ENCODE measurements at regions not wholly inside any gene's neighbourhood (a gene's known extent, or its start where the extent isn't known, plus 50 kb on each side); places are given as distances from the start of the nearest gene placed in this dataset.
A peak's percentile ranks its signal among the peaks of the same experiment; 100 is the strongest.

DNA sequence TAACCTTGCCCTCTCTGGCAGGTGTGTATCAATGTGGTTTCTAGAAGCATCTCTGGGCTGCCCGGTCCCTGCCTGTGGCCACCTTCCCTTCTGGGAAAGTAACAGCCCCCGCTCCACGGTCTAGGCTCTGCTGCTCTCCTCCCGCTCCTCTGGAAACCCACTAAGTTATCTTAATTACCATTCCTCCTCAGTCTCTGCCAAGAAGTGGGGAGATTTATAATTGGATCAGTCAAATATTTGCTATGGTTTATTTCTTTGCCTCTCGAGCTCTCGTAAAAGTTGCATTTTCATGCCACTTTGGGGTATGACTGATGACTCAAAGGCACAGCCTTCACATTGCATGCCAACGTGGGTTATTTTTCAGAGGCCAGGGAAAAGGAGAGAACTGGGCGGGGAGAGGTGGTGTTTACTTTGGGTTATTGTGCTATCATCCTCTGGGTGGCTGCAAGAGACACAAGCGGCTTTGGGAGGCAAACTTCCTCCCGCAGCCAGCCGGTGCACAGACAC is 205.3 kb upstream of the WWC1 start (continued):
- TF ChIP-seq, protein P1, sequence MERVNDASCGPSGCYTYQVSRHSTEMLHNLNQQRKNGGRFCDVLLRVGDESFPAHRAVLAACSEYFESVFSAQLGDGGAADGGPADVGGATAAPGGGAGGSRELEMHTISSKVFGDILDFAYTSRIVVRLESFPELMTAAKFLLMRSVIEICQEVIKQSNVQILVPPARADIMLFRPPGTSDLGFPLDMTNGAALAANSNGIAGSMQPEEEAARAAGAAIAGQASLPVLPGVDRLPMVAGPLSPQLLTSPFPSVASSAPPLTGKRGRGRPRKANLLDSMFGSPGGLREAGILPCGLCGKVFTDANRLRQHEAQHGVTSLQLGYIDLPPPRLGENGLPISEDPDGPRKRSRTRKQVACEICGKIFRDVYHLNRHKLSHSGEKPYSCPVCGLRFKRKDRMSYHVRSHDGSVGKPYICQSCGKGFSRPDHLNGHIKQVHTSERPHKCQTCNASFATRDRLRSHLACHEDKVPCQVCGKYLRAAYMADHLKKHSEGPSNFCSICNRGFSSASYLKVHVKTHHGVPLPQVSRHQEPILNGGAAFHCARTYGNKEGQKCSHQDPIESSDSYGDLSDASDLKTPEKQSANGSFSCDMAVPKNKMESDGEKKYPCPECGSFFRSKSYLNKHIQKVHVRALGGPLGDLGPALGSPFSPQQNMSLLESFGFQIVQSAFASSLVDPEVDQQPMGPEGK (CRISPR knock-in tag; IDR thresholded peaks at IDR 0.05; ENCODE audit: borderline replicate concordance), result no peak; the same call in 1 of the 2 replicates
- no peak for TF ChIP-seq ZFP30 (CRISPR knock-in tag; IDR thresholded peaks at IDR 0.05)
- no peak for TF ChIP-seq PPARA (CRISPR knock-in tag; IDR thresholded peaks at IDR 0.05; ENCODE audit: borderline replicate concordance)
- no peak for TF ChIP-seq ZC3H10 (CRISPR knock-in tag; IDR thresholded peaks at IDR 0.05)
- TF ChIP-seq TOX (CRISPR knock-in tag; IDR thresholded peaks at IDR 0.05; ENCODE audit: borderline replicate concordance), result no peak
- no peak for TF ChIP-seq SNAI2 (CRISPR knock-in tag; IDR thresholded peaks at IDR 0.05)
- TF ChIP-seq, protein P2, sequence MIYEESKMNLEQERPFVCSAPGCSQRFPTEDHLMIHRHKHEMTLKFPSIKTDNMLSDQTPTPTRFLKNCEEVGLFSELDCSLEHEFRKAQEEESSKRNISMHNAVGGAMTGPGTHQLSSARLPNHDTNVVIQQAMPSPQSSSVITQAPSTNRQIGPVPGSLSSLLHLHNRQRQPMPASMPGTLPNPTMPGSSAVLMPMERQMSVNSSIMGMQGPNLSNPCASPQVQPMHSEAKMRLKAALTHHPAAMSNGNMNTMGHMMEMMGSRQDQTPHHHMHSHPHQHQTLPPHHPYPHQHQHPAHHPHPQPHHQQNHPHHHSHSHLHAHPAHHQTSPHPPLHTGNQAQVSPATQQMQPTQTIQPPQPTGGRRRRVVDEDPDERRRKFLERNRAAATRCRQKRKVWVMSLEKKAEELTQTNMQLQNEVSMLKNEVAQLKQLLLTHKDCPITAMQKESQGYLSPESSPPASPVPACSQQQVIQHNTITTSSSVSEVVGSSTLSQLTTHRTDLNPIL (CRISPR knock-in tag; IDR thresholded peaks at IDR 0.05; ENCODE audit: low read depth), result 0 out of 2 replicates have a peak, but pooled peaks have one; percentile 43
- TF ChIP-seq RARB (CRISPR knock-in tag; IDR thresholded peaks at IDR 0.05), result no peak
- TF ChIP-seq TCF4 (CRISPR knock-in tag; IDR thresholded peaks at IDR 0.05; ENCODE audit: borderline replicate concordance), result no peak
- TF ChIP-seq ZNF8 (CRISPR knock-in tag; IDR thresholded peaks at IDR 0.05), result no peak
- TF ChIP-seq, protein P3, sequence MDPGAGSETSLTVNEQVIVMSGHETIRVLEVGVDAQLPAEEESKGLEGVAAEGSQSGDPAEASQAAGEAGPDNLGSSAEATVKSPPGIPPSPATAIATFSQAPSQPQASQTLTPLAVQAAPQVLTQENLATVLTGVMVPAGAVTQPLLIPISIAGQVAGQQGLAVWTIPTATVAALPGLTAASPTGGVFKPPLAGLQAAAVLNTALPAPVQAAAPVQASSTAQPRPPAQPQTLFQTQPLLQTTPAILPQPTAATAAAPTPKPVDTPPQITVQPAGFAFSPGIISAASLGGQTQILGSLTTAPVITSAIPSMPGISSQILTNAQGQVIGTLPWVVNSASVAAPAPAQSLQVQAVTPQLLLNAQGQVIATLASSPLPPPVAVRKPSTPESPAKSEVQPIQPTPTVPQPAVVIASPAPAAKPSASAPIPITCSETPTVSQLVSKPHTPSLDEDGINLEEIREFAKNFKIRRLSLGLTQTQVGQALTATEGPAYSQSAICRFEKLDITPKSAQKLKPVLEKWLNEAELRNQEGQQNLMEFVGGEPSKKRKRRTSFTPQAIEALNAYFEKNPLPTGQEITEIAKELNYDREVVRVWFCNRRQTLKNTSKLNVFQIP (CRISPR knock-in tag; IDR thresholded peaks at IDR 0.05; ENCODE audit: borderline replicate concordance, low read depth), result no peak
- peak; percentile 19; the same call in 1 of the 2 replicates for TF ChIP-seq CSDC2 (CRISPR knock-in tag; IDR thresholded peaks at IDR 0.05)

DNA sequence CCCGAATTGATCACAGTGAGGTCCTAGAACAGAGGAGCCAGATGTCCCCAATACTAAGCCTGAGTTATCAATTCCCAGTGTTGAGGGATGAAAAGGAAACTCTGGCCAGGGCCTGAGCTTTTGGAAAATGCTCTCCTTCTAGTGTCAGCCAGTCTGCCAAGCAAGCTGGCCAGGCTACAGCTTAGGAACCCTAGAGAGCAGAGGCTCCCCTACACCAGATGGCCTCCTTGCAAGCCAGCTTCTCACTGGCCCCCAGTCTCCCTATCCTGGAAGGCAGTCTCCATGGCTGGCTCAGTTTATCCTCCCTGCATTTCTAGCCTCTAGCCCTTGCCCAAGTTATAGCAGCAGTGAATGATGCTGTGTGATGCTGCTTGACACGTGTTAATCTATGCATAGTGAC is 204.7 kb upstream of the WWC1 start:
- no peak for TF ChIP-seq ZC3H10 (CRISPR knock-in tag; IDR thresholded peaks at IDR 0.05)
- no peak for ATAC-seq

DNA sequence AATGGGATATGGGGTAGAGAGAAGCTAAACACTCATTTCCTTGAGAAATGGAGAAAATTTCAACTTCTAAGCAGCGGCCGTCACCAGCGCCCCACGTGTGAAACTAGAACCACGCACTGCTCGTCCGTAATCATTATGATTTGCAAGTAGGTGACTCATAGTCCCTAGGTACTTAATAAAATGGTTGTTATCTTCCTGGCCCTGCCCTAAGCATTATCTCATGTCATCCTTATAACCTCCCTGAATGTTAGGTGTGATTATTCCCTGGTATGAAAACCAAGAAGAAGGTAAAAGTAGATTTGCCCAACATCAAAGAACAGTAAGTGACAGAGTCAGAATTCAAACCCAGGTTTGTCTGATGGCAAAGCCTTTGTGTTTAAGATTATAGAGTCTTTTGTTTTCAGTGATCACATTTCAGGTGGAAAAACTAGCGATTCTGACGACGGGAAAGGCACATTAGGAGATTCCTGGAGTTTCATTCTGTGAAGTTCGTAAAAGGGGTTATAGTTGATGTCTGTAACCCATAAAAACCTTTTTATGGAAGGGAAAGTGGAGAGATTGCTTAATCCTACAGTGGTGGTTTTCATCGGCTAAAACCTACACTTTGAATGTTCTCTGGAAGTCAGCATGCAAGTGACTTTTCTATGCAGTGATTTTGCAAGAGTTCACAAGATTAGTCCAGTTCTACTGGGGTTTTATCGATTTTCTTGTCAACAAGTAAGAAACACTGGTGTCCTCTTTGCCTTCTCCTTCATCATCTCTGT is 202.9 kb upstream of the WWC1 start:
- TF ChIP-seq TOX (CRISPR knock-in tag; IDR thresholded peaks at IDR 0.05; ENCODE audit: borderline replicate concordance) (no peak), ARNTL (CRISPR knock-in tag; IDR thresholded peaks at IDR 0.05; ENCODE audit: borderline replicate concordance, low read depth) (no peak), ZNF70 (CRISPR knock-in tag; IDR thresholded peaks at IDR 0.05) (no peak), OSR1 (CRISPR knock-in tag; IDR thresholded peaks at IDR 0.05) (no peak)
- TF ChIP-seq, protein P4, sequence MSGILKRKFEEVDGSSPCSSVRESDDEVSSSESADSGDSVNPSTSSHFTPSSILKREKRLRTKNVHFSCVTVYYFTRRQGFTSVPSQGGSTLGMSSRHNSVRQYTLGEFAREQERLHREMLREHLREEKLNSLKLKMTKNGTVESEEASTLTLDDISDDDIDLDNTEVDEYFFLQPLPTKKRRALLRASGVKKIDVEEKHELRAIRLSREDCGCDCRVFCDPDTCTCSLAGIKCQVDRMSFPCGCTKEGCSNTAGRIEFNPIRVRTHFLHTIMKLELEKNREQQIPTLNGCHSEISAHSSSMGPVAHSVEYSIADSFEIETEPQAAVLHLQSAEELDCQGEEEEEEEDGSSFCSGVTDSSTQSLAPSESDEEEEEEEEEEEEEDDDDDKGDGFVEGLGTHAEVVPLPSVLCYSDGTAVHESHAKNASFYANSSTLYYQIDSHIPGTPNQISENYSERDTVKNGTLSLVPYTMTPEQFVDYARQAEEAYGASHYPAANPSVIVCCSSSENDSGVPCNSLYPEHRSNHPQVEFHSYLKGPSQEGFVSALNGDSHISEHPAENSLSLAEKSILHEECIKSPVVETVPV (CRISPR knock-in tag; IDR thresholded peaks at IDR 0.05), result no peak
- TF ChIP-seq, protein P3 (CRISPR knock-in tag; IDR thresholded peaks at IDR 0.05; ENCODE audit: borderline replicate concordance, low read depth), result no peak
- no peak for ATAC-seq

DNA sequence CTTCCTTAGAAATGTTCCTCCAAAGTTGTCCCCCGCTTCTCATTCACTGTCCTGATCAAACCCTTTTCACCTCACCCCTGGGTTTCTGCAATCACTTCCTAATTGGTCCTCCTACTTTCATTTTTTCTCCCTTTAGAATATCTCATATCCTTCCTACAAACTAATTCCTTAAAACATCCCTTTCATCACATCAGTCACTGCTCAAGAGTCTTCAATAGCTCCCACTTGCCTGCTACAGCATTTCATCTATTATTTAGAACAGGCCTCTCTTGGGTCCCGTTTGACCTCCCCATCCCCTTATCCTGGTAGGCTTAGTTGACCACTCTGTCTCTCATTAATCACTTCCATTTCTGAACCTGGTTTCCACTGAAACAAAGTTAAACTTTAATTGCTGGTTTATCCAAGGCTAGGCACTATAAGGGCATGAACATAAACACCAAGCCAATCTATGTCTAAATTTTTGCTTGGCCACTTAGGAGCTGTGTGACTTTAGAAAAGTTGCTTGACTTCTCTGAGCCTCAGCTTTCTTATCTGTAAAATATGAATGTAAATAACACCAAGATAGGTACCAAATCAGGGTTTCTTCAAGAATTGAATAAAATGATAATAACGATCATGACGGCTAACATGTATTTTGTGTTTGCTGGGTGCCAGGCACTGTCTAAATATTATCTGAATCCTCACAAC is 202.1 kb upstream of the WWC1 start:
- ATAC-seq, result no peak
- no peak for TF ChIP-seq ISL1 (CRISPR knock-in tag; IDR thresholded peaks at IDR 0.05)
- TF ChIP-seq GLIS3 (CRISPR knock-in tag; IDR thresholded peaks at IDR 0.05), result no peak
- TF ChIP-seq, protein P2 (CRISPR knock-in tag; IDR thresholded peaks at IDR 0.05; ENCODE audit: low read depth), result no peak
- no peak for TF ChIP-seq SNAI2 (CRISPR knock-in tag; IDR thresholded peaks at IDR 0.05)
- no peak for TF ChIP-seq ARNTL (CRISPR knock-in tag; IDR thresholded peaks at IDR 0.05; ENCODE audit: borderline replicate concordance, low read depth)
- no peak for TF ChIP-seq ZNF8 (CRISPR knock-in tag; IDR thresholded peaks at IDR 0.05)
- TF ChIP-seq TCF4 (CRISPR knock-in tag; IDR thresholded peaks at IDR 0.05; ENCODE audit: borderline replicate concordance), result no peak
- TF ChIP-seq TOX (CRISPR knock-in tag; IDR thresholded peaks at IDR 0.05; ENCODE audit: borderline replicate concordance), result no peak
- no peak for TF ChIP-seq ESRRG (CRISPR knock-in tag; IDR thresholded peaks at IDR 0.05)
- no peak for TF ChIP-seq CSDC2 (CRISPR knock-in tag; IDR thresholded peaks at IDR 0.05)
- TF ChIP-seq, protein P3 (CRISPR knock-in tag; IDR thresholded peaks at IDR 0.05; ENCODE audit: borderline replicate concordance, low read depth), result no peak

Measured in SK-N-SH treated with all-trans-retinoic acid at 6 μM for 48 hours (cell line).